GM19324 (cell line): ENCODE measurements at regions not wholly inside any gene's neighbourhood (a gene's known extent, or its start where the extent isn't known, plus 50 kb on each side); places are given as distances from the start of the nearest gene placed in this dataset.

Experiments used
- ATAC-seq: cut with Tn5 transposase; IDR thresholded peaks from one replicate; pipeline ENCODE4 v1.9.1; 2021; ENCODE audit warnings: mild to moderate bottlenecking, moderate library complexity; ENCODE audit not compliant: unreplicated experiment, low FRiP score

DNA sequence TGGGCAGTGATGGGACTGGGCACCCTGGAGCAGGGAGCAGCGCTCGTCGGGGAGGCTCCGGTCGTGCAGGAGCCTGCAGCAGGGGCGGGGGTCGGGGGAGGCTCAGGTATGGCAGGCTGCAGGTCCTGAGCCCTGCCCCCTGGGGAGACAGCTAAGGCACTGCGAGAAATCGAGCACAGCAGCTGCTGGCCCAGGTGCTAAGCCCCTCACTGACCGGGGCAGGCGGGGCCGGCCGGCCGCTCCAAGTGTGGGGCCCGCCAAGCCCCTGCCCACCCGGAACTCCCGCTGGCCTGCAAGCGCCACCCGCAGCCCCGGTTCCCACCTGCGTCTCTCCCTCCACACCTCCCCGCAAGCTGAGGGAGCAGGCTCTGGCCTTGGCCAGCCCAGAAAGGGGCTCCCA, 326.8 kb upstream of the TMTC1 start:
- ATAC-seq: no peak

DNA sequence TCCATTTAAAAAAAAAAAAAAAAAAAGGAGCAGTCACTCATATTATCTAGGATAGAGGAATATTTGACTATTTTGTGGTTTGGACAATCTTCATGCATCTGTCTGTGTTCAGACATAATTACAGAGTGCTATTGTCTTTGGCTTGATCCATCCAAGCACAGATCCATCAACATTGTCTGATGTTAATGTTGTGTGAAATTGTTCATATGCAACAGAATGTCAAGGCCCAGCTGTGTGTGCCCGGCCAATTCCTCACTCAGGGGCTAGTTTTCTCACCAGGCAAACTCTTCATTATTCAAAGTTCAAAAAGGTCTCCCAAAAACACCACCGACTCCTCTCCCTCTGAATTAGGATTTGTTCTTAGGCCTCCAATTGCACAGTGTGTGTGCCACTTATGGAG, 324.9 kb upstream of the TMTC1 start:
- no peak for ATAC-seq

DNA sequence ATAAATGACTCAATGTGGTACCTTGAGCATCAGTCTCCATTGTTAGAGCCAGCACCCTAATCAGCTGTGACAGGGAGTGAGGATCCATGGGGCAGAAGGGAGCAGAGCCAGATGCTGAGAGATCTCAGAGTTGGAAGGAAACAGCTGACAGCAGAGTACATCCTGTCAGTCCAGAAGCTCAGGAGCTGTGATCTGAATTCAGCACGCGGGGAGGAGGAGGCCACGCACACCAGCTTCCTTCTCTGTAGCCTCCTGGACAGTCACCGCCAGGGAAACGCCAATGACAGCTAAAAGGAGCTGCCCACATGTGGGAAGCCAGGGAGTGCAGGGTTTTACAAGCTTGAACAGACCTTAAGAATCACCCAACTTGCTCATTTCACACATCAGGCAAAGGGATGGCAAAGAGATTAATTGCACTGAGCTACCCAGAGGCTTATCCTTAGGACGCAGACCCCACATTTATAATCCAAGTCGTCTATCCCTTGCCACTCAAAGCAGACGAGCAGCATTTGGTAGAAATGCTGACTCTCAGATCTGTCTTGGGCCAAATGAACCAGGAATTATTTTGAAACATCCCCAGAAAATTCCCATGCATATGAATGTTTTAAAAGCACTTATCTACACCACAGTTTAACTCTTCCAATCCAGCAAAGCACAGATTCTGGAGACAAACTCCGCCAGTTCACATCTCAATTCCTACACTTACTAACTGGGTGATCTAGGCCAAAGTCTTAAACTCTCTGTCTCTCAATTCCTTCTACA, 322.6 kb upstream of the TMTC1 start:
- no peak for ATAC-seq

DNA sequence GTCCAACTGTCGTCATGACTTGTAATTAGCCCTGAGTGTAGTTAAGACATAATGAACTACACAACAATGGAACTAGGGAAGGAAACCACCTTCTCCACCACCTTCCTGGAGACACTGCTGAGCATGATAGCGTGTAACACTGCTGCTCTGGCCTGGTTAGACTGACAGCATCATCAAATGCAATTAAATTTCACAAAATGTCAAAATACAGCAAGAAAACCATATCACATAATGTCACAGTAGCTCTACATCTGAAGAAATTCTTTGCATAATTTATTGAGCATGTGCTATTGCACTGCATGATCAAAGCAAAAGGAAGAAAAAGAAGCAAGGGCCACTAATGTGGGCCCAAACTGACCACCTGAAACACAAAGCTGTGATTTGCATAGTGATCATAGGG, 321.8 kb upstream of the TMTC1 start:
- no peak for ATAC-seq

DNA sequence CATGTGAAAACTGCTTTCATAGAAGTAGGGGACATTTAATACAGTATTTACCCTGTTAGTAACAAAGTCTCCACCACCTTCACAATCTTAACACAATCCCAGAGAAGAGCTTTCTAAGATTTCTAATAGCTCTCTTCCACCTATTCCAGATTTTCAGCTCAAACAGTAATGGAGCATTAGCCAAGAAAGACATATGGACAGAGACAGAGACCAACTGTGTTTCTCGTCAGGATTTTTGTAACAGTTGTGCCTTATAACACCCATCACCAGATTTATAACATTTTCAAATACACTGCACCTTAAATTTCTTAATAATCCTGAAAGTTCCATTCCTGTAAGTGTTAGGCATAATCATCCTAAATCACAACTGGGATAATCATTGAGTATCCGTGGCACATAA, 321.2 kb upstream of the TMTC1 start:
- no peak for ATAC-seq

DNA sequence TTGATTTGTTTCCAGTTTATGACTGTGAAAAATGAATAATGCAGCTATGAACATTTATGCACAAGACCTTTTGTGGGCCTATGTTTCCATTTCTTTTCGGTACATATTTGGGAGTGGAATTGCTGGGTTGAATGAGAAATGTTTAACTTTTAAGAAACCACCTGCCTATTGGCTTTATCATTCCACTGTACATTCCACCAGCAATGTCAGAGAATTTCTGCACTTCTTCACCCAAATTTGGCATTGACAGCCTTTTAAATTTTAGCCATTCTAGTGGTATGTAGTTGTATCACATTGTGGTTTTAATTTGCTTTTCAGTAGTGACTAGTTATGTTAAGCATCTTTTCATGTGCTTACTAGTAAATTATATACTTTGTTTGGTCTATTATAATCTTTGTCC, 317.0 kb upstream of the TMTC1 start:
- ATAC-seq: no peak

DNA sequence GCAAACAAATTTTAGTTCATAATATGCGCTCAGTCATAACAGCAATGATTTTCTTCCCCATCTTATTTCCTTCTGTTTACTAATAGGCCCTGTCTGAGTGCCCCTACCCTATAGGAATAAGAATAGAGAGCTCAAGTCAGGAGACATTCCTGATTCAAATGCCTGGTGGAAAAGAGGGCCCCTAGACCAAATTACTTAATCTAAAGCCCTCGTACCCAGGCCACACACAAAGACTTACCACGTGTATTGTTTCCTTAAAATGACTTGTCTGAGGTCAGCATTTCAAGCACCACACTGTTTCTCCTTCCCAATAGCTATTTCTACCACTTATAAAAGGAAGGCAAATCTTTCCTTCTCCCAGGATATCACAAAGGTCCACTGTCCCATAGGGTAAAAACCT, 314.9 kb upstream of the TMTC1 start:
- no peak for ATAC-seq

DNA sequence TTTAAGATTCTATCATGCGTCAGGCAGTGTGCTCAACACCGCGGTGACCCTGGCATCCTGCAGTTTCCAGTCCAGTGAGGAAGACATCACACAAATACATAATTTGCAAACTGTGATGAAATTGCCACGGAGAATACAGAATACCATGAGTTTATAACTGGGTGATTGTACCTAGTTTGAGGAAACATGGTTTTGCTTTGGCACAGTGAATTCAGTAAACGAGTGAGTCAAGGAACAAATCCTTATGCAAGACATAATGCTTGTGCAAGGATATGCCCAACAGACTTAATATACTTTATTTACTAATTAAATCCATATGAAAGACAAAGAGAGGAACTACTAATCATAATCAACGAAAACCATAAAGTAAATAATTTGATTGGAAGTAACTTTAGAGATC, 311.8 kb upstream of the TMTC1 start:
- no peak for ATAC-seq

DNA sequence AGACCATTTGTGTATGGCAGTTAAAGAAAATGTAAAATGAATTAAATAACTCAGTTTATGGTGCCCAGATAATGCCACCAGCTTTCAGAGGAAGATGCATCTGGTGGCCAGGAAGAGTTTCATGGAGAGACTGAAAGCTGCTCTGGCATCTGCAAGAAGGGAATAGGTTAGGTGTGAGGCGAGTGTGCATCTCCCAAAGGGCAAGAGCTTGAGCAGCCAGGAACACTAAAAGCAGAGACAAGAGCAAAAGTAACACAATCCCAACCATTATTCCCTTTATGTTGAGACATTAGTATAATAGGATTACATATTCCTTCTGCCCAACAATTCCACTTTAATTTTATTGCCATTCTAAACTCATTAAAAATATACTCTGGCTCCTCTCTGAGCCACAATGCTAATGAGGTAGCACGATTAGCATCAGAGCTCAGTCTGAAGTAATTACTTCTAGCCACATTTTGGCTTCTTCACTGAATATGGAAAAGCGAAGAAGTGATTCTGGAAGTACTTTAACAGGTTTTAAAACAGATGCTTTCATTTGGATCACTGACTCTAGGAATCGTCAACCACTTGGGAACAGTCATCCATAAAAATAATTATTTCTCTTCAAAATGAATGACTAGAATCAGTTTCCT, 309.4 kb upstream of the TMTC1 start:
- no peak for ATAC-seq

DNA sequence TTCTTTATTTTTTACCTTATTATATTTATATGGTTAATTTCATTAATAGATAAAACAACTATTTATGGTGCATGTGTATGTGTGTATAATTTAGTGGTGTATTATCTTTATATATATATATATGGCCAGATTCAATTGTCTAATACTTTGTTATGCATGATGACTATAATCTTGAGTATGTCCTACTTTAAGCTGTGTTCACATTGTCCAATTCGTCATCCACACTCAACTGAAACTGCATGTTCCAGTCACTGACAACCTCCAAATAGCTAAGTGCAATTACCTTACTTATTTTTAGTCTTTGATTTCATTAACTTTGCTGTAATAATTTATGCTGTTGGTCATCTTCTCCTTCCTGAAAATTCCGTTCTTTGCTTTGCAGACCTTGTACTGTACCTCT, 306.5 kb upstream of the TMTC1 start:
- no peak for ATAC-seq

DNA sequence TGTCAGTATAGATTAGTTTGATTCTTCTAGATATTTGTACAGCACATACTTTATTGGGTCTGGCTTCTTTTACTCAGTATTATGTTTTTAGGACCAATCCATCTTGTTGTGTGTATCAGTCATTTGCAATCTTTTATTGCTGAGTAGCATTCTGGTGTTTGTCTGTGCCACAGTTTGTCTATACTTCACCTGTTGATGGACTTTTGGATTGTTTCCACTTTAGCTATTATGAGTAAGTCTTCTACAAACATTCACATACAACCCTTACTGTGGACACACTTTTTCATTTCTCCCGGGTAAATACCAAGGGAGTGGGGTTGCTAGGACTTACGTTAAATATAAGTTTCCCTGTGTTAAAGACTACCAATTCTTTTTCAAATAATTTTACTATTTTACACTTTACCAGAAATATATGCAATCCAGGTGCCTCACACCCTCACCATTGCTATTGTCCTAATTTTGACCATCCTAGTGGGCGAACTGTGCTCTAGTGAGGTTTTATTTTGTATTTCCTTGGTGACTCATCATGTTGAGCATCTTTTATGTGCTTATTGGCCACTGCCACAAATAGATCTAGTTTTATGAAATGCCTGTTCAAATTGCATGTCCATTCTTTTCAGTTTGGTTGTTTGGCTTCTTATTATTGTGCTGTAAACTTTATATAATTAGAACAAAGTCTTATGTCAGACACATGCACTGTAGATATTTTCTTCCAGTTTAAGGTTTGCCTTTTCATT, 304.7 kb upstream of the TMTC1 start:
- no peak for ATAC-seq

DNA sequence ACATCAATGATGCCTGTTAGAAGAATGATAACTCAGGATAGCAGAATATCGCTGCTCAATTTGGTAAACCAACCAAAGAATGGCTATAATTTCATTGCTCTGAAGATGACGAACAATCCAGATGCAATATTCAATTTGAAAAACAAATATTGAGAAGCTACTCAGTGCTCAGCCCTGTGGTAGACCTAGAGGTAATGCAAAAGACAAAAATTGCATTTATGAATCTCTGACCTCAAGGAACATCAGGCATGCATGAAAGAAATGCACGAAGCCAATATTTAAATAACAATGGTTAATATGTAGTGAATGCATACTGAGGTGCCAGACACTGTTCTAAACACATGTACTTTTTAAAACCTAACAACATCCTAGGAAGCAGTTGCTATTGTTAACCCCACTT, 298.6 kb upstream of the TMTC1 start:
- no peak for ATAC-seq

DNA sequence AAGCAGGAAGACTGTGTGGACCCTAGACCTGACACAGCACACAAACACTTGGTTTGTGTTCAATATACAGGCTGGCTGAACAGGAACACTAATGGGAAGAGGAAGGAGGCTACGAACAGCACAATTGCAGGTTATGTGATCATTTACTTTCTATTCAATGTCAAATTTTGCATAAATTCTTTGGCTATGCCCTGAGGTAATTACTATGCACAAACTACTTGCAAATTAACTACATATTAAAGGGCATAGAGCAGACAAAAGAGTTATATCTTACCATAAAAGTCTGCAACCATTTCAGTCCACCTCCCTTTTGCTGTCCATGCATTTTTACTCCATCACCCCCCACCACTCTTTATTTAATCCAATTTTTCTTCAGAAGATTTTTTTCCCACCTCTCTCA, 291.2 kb upstream of the TMTC1 start:
- no peak for ATAC-seq

DNA sequence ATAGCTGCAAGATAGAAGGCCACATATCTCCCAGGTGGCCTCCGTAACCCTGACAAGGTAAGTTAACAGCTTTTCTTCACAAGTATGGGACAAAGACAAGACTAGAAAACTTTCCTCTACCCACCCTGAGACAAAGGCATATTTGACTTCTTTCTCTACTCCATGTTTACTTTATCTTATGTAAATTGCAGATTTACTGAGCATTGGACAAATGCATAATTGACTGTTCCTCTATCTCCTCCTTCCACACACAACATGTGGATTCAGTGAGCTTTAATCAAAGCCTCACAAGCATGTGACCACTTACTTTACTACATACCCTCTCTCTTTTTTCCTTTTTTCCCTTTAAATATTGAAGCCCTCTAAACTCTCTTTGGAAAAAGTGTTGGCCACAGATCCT, 289.1 kb upstream of the TMTC1 start:
- ATAC-seq: no peak

DNA sequence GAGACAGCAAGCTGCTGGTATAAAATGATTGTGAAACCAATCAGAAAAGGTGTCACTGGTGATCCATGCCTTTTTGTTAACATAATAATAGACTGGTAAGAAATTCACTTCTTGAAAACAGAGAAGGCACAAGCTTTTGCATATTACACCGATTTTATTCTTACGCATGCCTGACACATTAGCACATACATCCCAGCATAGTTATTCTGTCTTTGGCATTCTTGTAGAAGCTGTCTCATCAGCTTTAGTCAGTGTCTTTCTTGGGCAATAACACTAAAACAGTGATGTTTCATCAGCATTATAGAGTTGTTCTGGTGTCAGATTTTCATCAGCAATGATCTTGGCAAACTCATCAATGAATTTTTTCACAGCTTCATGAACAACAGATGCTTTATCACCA, 283.4 kb upstream of the TMTC1 start:
- ATAC-seq: no peak

DNA sequence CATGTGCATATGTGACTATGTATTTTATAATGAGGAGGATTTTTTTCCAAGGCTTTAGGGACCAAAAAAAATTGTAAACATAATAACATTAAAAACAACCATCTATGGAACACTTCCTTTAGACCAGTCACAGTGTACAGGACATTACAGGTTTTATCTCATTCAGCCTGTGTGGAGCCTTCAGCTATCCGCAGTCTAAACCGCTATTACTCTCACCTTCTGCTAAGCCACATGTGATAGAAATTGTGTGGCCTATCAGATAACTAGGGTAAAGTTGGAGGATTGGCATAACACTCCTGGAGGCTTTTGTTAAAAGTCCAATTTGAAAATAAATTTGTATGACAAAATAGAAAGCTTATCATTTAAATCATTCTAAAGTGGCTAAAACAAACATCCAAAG, 281.2 kb upstream of the TMTC1 start:
- no peak for ATAC-seq

DNA sequence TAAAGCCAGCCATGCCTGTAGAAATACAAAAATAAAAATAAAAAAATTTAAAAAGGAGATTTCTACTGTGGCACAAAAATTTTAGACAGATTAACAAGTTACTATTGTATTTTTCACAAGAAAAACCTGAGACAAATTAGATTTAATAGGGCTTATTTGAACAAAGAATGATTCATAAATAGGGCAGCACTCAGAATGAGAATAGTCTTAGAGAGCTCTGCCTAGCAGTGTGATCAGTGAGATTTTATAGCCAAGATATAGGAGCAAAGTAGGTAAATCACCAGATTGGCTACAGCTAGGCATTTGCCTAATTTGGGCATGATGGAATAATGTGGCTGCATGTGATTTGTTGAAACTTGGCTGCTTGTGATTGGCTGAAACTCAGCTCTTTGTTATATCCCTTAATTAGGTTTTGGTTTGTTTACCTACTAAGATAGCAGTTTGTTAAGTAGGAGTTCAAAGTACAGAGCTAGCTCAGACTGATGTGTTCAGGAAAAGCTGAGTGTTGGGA, 279.7 kb upstream of the TMTC1 start:
- ATAC-seq: no peak

DNA sequence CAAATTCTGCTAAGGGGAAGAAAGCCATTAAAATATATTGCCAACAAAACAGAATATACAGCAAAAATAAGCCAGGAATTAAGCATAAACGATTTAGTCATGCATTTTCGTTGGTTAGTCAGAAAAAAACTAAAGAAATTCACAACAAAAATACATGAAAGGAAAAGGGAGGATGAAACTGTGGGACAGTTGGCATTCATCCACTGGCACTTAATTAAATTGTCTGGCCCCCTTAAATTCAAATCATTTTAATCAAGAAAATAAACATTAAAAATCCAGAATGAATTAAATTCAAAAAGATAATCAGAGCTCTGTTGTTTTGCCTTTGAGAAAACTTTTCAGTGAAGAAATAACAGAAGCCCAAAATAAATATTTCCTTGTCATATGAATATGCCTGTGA, 264.6 kb upstream of the TMTC1 start:
- ATAC-seq: no peak

DNA sequence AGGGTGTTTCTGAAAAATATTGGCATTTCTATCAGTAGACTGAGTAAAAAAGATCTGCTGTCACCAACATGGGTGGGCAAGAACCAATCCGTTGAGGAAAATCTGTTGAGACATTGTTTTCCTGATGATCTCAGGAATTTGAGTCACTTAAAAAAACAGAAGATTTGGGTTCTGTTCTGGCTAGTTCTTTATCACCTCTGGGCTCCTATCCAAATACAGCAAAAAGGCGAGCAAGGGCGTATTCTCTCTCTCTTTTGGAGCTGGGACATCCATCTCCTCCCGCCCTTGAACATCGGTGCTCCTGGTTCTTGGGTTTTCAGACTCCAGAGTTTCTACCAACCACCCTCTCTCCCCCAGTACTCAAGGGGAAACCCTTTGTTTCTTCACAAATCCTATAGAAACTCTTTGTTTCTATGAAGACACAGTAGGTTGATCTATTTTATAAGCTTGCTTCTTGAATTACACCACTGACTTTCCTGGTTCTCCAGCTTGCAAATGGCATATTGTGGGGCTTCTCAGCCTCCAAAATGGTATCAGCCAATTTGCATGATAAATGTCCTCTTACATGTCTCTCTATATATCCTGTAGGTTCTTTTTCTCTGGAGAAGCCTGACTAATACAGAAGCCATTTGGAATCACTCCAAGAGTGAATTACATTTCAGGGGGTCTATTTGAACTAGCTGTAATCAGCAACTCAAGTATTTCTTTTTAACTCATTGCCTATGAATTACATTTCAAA, 263.9 kb upstream of the TMTC1 start:
- ATAC-seq: no peak

DNA sequence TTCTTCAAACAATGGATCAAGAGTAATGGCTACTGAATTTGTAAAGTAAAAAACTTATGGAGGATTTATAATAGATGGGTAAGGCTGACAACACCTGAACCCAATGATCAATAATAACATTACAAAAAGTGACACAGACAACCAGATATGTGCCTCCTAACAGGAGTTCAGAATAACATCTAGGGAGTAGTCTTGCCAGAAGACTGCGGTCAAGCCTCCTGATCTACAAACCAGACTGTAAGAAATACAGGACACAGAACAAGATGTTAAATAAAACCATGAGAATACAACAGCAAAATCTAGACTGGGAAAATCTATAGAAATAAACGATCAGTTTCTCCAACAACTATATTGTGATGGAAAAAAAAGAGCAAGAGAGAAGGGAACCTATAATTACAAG, 262.6 kb upstream of the TMTC1 start:
- no peak for ATAC-seq

DNA sequence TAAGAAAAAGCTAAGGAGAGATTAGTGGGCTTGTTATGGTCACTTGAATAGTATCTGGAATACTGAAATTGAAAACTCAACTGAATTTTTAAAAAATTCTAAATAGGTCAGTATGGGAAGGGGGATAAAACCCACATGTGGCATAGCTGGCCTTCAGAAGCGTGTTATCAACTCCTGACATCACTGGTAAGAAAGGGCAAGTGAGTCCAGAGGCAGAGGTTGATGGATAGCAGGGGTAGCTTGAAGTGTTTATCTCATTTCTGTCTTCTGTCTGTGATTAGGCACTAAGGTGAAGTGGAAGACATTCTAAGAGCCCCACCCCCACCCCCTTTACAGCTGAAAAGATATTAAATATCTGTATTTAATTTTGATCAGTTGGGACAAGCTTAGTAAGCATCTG, 261.4 kb upstream of the TMTC1 start:
- ATAC-seq: no peak
